Esophagus mucosa (tissue), 1 donor: ENCODE measurements at regions not wholly inside any gene's neighbourhood (a gene's known extent, or its start where the extent isn't known, plus 50 kb on each side); places are given as distances from the start of the nearest gene placed in this dataset.

ENCODE experiments used
- ATAC-seq: fragments of 200-7000 bp; cut with Tn5 transposase; one replicate; pipeline ENCODE4 v1.9.1; 2020
- donor health status: DM: yes; HTN: yes; CAD: no.

GRCh38 chr18:5091741-5092140 lies 105.3 kb downstream of the AKAIN1 start:
- no peak for ATAC-seq

DNA sequence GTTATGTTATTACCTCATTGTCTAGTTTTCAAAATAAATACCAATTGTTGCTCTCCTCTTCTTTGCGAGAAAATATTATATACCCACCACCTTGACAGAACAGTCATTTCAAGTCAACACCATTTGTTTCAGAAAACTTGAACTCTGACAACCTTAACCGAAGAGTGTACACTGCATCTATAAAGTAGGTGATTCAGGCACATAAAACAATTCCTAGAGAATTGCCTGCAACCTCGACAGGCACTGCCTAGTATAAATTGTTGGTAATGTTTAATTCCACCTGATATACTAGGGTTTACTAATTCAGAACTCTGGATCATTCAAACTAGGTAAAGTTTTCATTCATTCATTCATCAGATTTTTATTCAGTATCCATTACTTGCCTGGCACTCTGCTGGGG lies 121.8 kb downstream of the AKAIN1 start:
- ATAC-seq, result no peak

GRCh38 chr18:5073026-5073944 lies 123.8 kb downstream of the AKAIN1 start:
- no peak for ATAC-seq

DNA sequence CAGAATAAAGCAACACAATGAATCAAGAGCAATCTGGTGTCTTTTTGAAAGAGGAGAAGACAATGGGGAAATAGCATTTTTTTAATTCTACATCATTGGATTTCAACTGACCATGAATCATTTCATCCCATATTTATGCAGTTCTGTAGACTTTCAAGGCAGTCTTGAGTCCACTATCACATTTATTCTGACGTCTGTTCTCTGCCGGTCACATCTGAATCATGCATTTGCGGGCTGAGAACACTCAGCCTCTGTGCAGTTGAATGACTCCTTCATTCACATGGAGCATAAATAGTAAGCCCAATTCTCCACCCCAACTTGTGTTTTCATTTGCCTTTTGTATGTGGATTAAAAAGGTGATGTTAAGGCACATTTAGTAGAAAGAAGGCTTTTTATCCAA lies 128.2 kb downstream of the AKAIN1 start:
- no peak for ATAC-seq

DNA sequence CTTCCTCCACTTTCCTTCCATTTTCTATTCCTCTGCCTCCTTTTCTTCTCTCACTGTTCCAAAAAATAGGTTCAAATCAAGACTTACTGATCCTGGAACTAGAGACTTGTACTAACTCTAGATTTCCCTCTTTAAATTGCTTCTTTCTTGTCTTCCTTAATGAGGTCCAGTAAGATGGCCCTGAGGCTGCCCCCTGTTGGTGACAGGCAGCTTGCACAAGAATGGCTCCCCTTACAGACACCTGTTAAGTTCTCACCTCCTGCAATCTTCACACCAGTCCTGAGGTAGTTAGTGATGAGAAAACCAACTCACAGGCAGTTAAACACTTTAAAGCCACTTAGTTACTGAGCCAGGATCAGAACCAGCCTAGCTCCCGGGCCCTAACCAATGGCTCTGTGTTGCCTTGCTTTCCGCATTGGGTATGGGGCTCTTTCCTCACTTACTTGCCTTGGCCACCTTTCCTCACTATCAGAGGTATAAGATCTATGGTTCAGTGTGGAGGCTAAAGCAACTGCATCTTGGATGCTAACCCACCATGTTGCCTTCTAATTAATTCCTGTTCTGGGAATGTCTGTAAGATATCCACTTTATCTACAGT lies 130.6 kb downstream of the AKAIN1 start:
- no peak for ATAC-seq

- no peak for ATAC-seq
Measured at GRCh38 chr18:5065615-5066014, 131.4 kb downstream of the AKAIN1 start.

- no peak for ATAC-seq
Measured at GRCh38 chr18:5064841-5065370, 132.2 kb downstream of the AKAIN1 start.

DNA sequence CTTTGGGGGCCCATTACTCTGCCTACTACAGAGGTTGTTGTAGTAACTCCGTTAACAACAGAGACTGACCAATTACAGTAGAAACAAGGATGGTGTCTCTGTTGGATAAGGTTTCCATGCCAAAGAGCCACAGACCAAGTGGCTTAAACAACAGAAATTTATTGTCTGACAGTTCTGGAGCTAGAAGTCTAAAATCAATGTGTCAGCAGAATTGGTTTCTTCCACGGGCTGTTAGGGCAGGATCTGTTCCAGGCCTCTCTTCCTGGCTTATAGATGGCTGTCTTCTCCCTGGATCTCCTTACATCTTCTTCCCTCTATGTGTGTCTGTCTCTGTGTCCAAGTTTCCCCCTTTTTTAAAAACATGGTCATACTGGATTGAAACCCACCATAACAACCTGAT lies 135.3 kb downstream of the AKAIN1 start:
- no peak for ATAC-seq

DNA sequence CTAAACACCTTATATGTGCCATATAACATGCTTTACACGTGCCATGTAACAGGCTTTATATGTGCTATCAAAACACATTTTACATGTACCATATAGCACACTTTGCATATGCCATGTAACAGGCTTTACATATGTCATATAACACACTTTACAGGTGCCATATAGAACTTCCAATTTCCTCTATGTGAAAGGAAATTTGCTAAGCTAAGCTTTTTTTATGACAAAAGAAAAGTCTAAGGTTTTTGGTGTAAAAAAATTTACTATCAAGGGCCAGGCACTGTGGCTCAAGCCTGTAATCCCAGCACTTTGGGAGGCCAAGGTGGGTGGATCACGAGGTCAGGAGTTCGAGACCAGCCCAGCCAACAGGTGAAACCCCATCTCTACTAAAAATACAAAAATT lies 136.5 kb downstream of the AKAIN1 start:
- ATAC-seq, result no peak

- ATAC-seq, result no peak
Measured at GRCh38 chr18:5059696-5060032, 137.4 kb downstream of the AKAIN1 start.

DNA sequence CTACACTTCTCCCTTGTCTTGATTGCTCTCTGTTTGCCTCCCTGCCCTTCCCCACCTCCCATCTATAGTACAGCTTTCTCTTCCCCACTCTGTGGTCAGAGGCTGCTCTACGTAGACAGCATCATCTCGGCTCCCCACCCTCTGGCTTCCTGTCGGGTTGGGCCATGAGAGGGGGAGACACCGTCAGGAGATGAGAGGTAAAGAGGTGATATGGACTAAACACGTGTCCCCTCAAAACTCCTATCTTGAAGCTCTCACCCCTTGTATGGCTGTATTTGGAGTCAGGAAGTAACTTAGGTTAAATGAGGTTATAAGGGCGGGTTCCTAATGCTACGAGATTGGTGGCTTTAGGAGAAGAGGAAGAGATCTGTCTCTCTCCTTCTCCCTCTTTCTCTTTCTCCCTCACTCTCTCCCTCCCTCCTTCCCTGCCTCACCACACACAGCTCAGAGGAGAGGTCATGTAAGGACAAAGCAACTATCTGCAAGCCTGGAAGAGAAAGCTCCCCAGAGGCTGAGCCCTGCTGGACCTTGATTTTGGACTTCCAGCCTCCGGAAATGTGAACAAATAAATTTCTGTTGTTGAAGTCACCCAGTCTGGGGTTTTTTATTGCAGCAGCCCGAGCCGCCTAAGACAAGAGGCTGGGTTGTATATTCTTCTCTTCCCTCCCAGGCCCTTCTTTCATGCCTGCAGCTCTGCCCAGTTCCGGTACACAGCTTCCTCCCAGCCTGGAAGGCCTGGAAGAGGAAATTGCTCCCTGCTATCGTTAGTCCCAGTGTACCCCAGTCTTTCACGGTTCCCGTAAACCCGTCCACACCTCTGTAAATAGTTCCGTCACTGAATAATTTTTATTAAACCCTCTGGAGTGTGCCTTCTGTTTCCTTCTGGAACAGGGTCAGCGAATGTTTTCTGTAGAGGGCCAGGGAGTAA lies 138.0 kb downstream of the AKAIN1 start:
- ATAC-seq, result no peak

DNA sequence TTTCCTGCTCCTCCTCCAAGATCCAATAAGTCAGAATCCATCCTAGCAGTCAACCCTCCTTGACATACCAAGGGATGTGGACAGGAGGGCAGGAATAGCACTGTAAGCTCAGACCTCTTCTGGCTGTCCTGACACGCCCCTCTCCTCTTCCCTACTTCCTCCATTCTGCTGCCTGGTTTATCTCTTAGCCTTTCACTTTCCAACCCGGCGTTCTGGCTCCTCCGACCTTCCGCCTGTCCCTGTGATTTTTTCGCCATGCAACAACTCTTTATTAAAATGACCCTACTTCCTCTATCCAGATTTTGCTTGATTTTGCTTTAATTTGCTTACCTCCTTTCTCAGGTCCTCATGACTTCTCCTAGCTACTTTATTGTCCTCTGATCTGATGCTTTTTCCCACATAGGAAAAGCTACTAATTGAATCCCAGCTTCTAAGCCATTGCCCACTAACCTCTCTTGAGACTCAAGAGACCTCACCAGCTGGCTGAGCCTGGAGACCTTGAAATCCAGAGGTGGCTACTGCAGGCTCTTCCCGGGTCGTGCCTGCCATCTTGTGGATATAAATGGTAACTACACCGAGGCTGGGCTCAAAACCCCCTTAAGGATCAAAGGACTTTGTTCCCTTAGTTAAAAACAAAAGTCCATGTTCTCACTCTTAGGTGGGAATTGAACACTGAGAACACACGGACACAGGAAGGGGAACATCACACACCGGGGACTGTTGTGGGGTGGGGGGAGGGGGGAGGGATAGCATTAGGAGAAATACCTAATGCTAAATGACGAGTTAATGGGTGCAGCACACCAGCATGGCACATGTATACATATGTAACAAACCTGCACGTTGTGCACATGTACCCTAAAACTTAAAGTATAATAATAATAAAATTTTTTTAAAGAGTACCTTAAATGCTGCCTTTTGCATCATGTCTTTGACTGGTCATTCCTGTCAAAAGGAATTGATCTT lies 139.4 kb downstream of the AKAIN1 start:
- ATAC-seq, result peak; percentile 60

DNA sequence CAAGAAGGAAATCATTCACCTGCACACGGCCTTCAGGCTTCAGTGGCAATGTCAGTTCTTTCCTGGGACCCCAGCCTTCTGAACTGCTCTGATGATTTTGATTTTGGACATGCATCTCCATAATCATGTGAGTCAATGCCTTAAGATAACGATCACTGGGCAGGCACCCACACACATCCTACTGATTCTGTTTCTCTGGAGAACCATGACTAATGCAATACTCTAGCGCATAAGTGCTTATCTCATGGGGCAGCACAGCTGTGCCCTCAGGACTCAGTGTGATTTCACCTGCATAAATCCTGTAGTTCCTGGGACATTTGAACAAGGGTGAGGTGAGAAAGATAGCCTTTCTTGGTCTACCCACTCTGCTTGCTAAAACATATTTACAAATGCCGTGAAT lies 144.6 kb downstream of the AKAIN1 start:
- ATAC-seq, result peak; percentile 10

DNA sequence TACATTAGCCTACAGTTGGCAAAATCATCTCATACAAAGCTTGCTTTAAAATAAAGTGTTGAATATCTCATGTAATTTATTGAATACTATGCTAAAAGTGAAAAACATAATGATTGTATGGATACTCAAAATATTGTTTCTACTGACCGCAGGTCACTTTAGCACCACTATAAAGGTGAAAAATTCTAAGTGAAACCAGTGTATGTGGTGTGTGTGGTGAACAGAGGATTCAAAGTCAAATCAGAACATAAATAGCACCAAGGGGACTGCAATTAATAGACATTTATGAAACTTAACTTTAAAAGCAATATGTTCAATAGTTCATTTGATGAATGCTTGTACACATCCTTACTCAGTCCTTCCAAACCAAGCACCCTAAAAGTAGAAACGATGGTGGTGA lies 145.8 kb downstream of the AKAIN1 start:
- ATAC-seq, result no peak

DNA sequence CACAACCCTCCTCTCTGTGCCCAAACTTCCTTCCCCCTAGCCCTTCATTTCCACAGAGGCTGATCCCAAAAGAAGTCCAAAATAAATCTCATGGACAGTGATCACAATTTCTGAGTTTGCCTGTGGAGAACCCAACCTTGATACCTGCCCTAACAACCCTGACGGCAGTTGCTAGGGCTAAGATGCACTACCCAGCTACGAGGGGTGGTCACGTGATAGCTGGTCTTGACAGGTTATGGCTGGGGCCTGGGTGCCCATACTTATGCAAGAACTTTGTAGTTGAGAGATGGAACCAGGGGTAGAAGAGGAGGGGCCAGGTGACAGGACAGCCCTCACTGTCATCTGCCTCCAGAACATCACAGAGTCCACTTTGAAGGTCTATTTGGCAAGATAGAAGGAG lies 147.9 kb downstream of the AKAIN1 start:
- ATAC-seq, result no peak

DNA sequence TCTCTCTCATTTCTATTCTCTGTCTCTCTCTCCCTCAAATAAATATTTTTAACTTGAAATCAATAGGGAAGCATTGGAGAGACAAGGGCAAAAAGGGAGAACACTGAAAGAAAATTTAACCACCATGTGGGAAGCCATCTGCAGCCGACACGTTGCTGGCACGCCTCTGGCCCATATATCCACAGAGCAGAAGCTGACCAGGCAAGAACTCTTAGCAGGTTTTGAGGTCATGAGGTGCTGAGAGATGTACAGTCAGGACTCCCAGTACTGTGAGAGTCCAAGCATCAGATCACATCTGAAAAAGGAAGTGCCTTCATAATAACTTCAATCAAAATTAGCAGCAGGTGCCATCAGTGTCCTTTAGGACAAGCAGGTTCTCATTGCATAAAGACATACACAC lies 156.6 kb downstream of the AKAIN1 start:
- ATAC-seq, result no peak

- ATAC-seq, result no peak
Measured at GRCh38 chr18:5036523-5036922, 160.5 kb downstream of the AKAIN1 start.

- ATAC-seq, result no peak
Measured at GRCh38 chr18:5031216-5031615, 165.8 kb downstream of the AKAIN1 start.

- no peak for ATAC-seq
Measured at GRCh38 chr18:5030636-5031035, 166.4 kb downstream of the AKAIN1 start.

GRCh38 chr18:5029592-5029991 lies 167.5 kb downstream of the AKAIN1 start:
- no peak for ATAC-seq

GRCh38 chr18:5024741-5025140 lies 172.3 kb downstream of the AKAIN1 start:
- no peak for ATAC-seq

DNA sequence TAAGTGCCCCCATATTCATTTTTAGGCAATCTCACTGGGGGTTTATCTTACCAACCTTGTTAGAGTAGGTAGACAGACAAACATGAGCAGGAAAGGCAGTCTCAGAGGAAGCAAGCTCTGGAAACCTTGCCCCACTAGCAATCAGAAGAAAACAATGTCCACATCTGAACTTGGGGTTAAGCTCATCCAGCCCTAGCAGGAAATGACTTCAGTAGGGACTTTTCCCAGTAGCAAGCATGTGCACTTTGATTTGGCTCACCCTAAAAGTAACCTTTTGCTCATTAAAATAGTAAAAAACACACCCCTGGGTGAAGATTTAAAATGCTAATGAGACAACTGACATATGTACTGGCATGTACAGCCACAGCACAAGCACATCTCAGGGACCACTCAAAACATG lies 175.5 kb downstream of the AKAIN1 start:
- no peak for ATAC-seq
